HG03064 (cell line): ENCODE measurements at regions not wholly inside any gene's neighbourhood (a gene's known extent, or its start where the extent isn't known, plus 50 kb on each side); places are given as distances from the start of the nearest gene placed in this dataset.
"Not testable (repeated sequence)": the region's sequence is repeated elsewhere in the genome, so short reads cannot be mapped to it uniquely, and the experiment has no call there.

Experiments used
- ATAC-seq: cut with Tn5 transposase; IDR thresholded peaks from one replicate; pipeline ENCODE4 v1.9.1; 2021; ENCODE audit warnings: low read depth; ENCODE audit not compliant: unreplicated experiment

DNA sequence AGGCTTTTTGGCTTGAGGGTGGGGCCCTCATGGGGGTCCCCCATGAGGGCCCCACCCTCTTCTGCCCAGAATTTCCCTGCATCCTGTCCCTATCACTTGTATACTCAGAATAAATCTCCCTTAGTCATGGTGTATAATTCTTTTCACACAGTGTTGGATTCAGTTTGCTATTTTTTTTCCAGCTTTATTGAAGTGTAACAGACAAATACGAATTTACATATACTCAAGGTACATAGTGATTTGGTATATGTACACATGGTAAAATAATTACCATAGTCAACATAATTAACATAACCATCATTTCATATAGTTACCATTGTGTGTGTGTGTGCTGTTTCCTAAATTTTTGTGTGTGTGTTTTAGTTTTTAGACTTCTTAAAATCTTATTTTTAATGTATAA is 289.4 kb downstream of the CNTNAP3B start:
- not testable (repeated sequence) for ATAC-seq

GRCh38 chr9:41838953-41839352 is 290.3 kb downstream of the CNTNAP3B start:
- not testable (repeated sequence) for ATAC-seq

- not testable (repeated sequence) for ATAC-seq
These were observed 290.7 kb downstream of the CNTNAP3B start for GRCh38 chr9:41838562-41838851.

GRCh38 chr9:41837684-41838561 is 291.3 kb downstream of the CNTNAP3B start:
- ATAC-seq = not testable (repeated sequence)

- ATAC-seq = not testable (repeated sequence)
These were observed 296.1 kb downstream of the CNTNAP3B start for GRCh38 chr9:41833108-41833507.

GRCh38 chr9:41824723-41825122 is 304.5 kb downstream of the CNTNAP3B start:
- ATAC-seq = not testable (repeated sequence)

- ATAC-seq = not testable (repeated sequence)
These were observed 326.5 kb downstream of the CNTNAP3B start for GRCh38 chr9:41802706-41803105.

- ATAC-seq = not testable (repeated sequence)
These were observed 330.5 kb downstream of the CNTNAP3B start for GRCh38 chr9:41798684-41799083.

DNA sequence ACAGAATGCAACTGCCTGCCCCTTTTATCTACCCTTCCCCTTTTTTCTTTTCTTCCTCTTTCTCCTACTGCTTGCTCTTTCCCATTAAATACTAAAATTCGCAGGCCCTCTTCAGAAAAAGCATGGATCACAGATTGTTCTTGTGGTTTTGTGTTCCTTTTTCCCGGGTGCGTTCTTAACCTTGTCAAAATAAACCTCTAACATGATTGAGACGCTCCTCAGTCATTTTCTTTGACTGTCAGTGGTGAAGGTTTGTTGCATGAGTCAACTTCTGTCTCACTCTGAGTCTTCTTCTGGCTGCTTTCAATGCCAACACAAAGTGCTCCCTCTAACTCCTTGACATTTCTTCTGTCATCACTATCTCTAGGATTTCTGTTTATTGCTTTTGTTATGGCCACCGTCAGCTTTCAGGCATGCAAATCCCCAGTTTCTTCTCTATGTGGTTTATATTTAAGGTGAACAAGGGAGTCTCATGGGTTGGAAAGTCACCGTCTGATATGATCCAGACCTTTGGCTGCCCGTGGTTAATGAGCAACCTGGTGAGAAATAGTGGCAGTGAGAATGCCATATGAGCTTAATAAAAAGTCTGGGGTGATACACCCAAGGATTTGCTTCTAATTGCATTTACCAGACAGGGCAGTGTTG is 338.4 kb downstream of the CNTNAP3B start:
- not testable (repeated sequence) for ATAC-seq

- ATAC-seq = not testable (repeated sequence)
These were observed 339.2 kb downstream of the CNTNAP3B start for GRCh38 chr9:41790007-41790406.

GRCh38 chr9:41789387-41789786 is 339.8 kb downstream of the CNTNAP3B start:
- ATAC-seq = not testable (repeated sequence)

GRCh38 chr9:41787951-41788350 is 341.3 kb downstream of the CNTNAP3B start:
- ATAC-seq = not testable (repeated sequence)

DNA sequence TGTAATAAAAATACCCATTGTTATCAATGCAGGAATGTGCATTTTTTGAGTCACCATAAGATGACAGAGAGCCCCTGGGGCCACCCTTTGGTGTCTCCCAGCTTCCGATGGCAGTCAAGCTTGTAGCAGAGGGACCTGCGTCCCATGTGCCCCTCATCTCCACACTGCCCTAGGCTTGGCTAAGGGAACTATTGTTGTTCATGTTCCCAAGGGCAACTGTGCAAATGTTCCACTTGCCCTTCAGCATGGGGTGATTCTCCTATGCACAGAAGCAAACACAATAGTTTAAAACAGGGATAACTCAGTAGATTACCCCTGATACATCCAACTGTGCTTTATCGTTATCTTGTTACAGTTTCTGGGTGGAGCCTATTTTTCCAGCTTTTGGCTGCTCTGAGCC is 342.0 kb downstream of the CNTNAP3B start:
- ATAC-seq = not testable (repeated sequence)

DNA sequence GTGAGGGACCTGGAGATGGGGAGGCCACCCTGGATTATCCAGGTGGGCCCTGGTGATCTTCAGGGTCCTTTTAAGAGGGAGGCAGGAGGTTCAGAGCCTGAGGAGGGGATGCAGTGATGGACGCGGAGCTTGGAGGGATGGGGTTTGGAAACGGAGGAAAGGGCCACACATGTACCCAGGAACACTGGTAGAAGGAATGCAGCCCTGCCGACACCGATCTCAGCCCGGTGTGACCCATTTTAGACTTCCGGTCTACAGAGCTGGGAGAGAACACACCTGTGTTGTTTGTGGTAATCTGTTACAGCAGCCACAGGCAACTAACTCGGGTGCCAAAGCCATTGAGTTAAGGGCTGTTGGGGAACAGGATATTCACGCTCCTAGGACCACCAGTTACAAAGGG is 345.2 kb downstream of the CNTNAP3B start:
- not testable (repeated sequence) for ATAC-seq

GRCh38 chr9:41783070-41783810 is 346.0 kb downstream of the CNTNAP3B start:
- ATAC-seq = not testable (repeated sequence)

DNA sequence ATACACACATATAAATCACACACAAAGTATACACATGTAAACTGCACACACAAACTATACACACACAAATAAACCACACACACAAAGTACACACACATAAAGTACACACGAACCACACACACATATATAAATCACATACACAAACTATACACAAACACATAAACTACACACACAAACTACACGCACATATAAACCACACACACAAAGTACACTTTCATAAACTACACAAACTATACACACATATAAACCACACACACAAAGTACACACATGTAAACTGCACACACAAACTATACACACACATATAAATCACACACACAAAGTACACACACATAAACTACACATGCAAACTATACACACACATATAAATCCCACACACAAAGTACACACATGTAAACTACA is 347.3 kb downstream of the CNTNAP3B start:
- ATAC-seq = not testable (repeated sequence)

DNA sequence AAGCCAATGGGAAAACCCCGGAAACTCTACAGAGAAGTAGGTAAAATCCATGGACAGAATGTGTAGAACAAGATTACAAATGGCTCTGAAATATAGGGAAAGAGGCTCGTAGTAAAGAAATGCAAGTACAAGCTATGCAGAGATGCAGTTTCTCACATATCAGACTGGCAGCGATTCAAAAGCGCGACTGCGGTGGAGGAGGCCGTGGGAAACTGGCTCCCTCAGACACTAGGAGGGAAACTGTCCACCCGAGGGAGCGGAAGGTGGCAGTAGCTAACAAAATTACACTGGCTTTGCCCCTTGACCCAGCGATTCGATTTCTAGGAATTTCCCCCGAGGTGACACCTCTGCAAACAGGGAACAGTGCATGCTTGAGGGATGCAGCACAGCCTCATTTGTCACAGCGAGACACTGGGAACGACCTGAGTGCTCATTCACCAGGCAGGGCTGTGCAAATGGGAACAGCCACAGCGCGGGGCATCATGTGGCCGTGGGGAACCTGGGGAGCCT is 349.3 kb downstream of the CNTNAP3B start:
- not testable (repeated sequence) for ATAC-seq

GRCh38 chr9:41779192-41779591 is 350.0 kb downstream of the CNTNAP3B start:
- ATAC-seq = not testable (repeated sequence)

- not testable (repeated sequence) for ATAC-seq
These were observed 350.6 kb downstream of the CNTNAP3B start for GRCh38 chr9:41778535-41779071.

- not testable (repeated sequence) for ATAC-seq
These were observed 351.7 kb downstream of the CNTNAP3B start for GRCh38 chr9:41777536-41777935.

DNA sequence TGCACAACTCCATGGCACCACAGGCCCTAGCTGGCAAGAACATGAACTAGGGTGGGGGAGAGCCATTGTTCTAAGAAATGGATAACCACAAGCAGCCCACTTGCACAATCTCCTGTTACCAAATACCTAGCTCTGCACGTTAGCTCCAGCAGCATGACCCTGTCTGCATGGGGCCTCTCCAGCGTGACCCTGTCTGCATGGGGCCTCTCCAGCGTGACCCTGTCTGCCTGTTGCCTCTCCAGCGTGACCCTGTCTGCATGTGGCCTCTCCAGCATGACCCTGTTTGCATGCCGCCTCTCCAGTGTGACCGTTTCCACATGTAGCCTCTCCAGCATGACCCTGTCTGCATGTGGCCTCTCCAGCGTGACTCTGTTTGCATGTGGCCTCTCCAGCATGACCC is 356.7 kb downstream of the CNTNAP3B start:
- not testable (repeated sequence) for ATAC-seq
